ENCODE measurements at regions not wholly inside any gene's neighbourhood (a gene's known extent, or its start where the extent isn't known, plus 50 kb on each side); places are given as distances from the start of the nearest gene placed in this dataset.

GRCh38 chr10:10516346-10517130 is 501.1 kb upstream of the CELF2 start:
- Histone ChIP-seq H2AFZ (ENCODE audit: insufficient read depth, low read length, poor library complexity) (no peak overlapping the region), H3K79me1 (ENCODE audit: low read length) (no peaks in the 10 kb centered on the region), H3K27ac (ENCODE audit: low read depth, low read length) (no peak overlapping the region), H3K9me3 (ENCODE audit: insufficient read depth, low read depth, low read length) (no peaks in the 10 kb centered on the region), H3K18ac (ENCODE audit: low read length) (no peak overlapping the region), H2BK5ac (ENCODE audit: low read depth, low read length, poor library complexity) (no peak overlapping the region), H3K79me2 (ENCODE audit: control insufficient read depth, insufficient read depth, low read length, poor library complexity) (no peaks in the 10 kb centered on the region), H3K4me2 (ENCODE audit: low read length) (no peak overlapping the region), H3K4ac (ENCODE audit: low read depth, low read length) (no peak overlapping the region), H2BK120ac (ENCODE audit: insufficient read depth, low read length, poor library complexity) (no peak overlapping the region), H3K9ac (ENCODE audit: low read length) (no peak overlapping the region), H3K4me1 (ENCODE audit: control insufficient read depth in 1 of 2, insufficient read depth in 2 of 2, low read length in 2 of 2) (no peaks in the 10 kb centered on the region), H3K14ac (ENCODE audit: low read length) (no peak overlapping the region), H4K12ac (ENCODE audit: low read depth, low read length) (no peak overlapping the region), H3K27me3 (ENCODE audit: insufficient read depth, low read length) (no peaks in the 10 kb centered on the region), H4K91ac (ENCODE audit: low read depth, low read length) (no peak overlapping the region), H3K4me3 (ENCODE audit: low read depth, low read length) (no peak overlapping the region), H2BK12ac (ENCODE audit: low read length) (no peak overlapping the region), H2AK5ac (ENCODE audit: low read length) (no peak overlapping the region), H3K36me3 (ENCODE audit: control insufficient read depth in 1 of 2, insufficient read depth in 2 of 2, low read length in 2 of 2) (no peaks in the 10 kb centered on the region), H4K8ac (ENCODE audit: low read depth, low read length) (no peak overlapping the region), H3K23ac (ENCODE audit: low read length) (no peak overlapping the region)
- no CpG with 5 or more reads among the region's 8 CpGs for WGBS (ENCODE audit: extremely low coverage, insufficient coverage, insufficient read length)
- no peak for DNase-seq

- H3K79me1 ChIP-seq (ENCODE audit: low read length), result no peaks in the 10 kb centered on the region
- H2BK12ac ChIP-seq (ENCODE audit: low read length), result no peak overlapping the region
- no peak overlapping the region for H3K4me3 ChIP-seq (ENCODE audit: low read depth, low read length)
- H4K91ac ChIP-seq (ENCODE audit: low read depth, low read length), result no peak overlapping the region
- no peaks in the 10 kb centered on the region for H3K27me3 ChIP-seq (ENCODE audit: insufficient read depth, low read length)
- DNase-seq, result no peak
- no peak overlapping the region for H4K12ac ChIP-seq (ENCODE audit: low read depth, low read length)
- H2AFZ ChIP-seq (ENCODE audit: insufficient read depth, low read length, poor library complexity), result no peak overlapping the region
- H4K8ac ChIP-seq (ENCODE audit: low read depth, low read length), result no peak overlapping the region
- H2AK5ac ChIP-seq (ENCODE audit: low read length), result no peak overlapping the region
- H3K79me2 ChIP-seq (ENCODE audit: control insufficient read depth, insufficient read depth, low read length, poor library complexity), result no peaks in the 10 kb centered on the region
- H3K9ac ChIP-seq (ENCODE audit: low read length), result no peak overlapping the region
- no peaks in the 10 kb centered on the region for H3K4me1 ChIP-seq (ENCODE audit: control insufficient read depth in 1 of 2, insufficient read depth in 2 of 2, low read length in 2 of 2)
- no peaks in the 10 kb centered on the region for H3K9me3 ChIP-seq (ENCODE audit: insufficient read depth, low read depth, low read length)
- no peak overlapping the region for H2BK5ac ChIP-seq (ENCODE audit: low read depth, low read length, poor library complexity)
- H3K4me2 ChIP-seq (ENCODE audit: low read length), result no peak overlapping the region
- no peak overlapping the region for H3K4ac ChIP-seq (ENCODE audit: low read depth, low read length)
- no CpG with 5 or more reads among the region's 4 CpGs for WGBS (ENCODE audit: extremely low coverage, insufficient coverage, insufficient read length)
- H3K23ac ChIP-seq (ENCODE audit: low read length), result no peak overlapping the region
- no peak overlapping the region for H2BK120ac ChIP-seq (ENCODE audit: insufficient read depth, low read length, poor library complexity)
- H3K27ac ChIP-seq (ENCODE audit: low read depth, low read length), result no peak overlapping the region
- no peaks in the 10 kb centered on the region for H3K36me3 ChIP-seq (ENCODE audit: control insufficient read depth in 1 of 2, insufficient read depth in 2 of 2, low read length in 2 of 2)
- no peak overlapping the region for H3K18ac ChIP-seq (ENCODE audit: low read length)
- H3K14ac ChIP-seq (ENCODE audit: low read length), result no peak overlapping the region
These were observed 499.8 kb upstream of the CELF2 start for GRCh38 chr10:10517866-10518265.

GRCh38 chr10:10519674-10520073 is 498.0 kb upstream of the CELF2 start:
- H3K4me3 ChIP-seq (ENCODE audit: low read depth, low read length), result no peak overlapping the region
- no peak overlapping the region for H3K27ac ChIP-seq (ENCODE audit: low read depth, low read length)
- H3K4me1 ChIP-seq (ENCODE audit: control insufficient read depth in 1 of 2, insufficient read depth in 2 of 2, low read length in 2 of 2), result no peaks in the 10 kb centered on the region
- no peaks in the 10 kb centered on the region for H3K79me2 ChIP-seq (ENCODE audit: control insufficient read depth, insufficient read depth, low read length, poor library complexity)
- H3K14ac ChIP-seq (ENCODE audit: low read length), result no peak overlapping the region
- no peak for DNase-seq
- H3K4me2 ChIP-seq (ENCODE audit: low read length), result no peak overlapping the region
- no peak overlapping the region for H2BK12ac ChIP-seq (ENCODE audit: low read length)
- H3K4ac ChIP-seq (ENCODE audit: low read depth, low read length), result no peak overlapping the region
- no peak overlapping the region for H2AFZ ChIP-seq (ENCODE audit: insufficient read depth, low read length, poor library complexity)
- H3K18ac ChIP-seq (ENCODE audit: low read length), result no peak overlapping the region
- H4K12ac ChIP-seq (ENCODE audit: low read depth, low read length), result no peak overlapping the region
- no peak overlapping the region for H4K8ac ChIP-seq (ENCODE audit: low read depth, low read length)
- no peaks in the 10 kb centered on the region for H3K27me3 ChIP-seq (ENCODE audit: insufficient read depth, low read length)
- H3K36me3 ChIP-seq (ENCODE audit: control insufficient read depth in 1 of 2, insufficient read depth in 2 of 2, low read length in 2 of 2), result no peaks in the 10 kb centered on the region
- no peak overlapping the region for H2BK120ac ChIP-seq (ENCODE audit: insufficient read depth, low read length, poor library complexity)
- H2AK5ac ChIP-seq (ENCODE audit: low read length), result no peak overlapping the region
- no peaks in the 10 kb centered on the region for H3K79me1 ChIP-seq (ENCODE audit: low read length)
- no peak overlapping the region for H2BK5ac ChIP-seq (ENCODE audit: low read depth, low read length, poor library complexity)
- no peak overlapping the region for H3K23ac ChIP-seq (ENCODE audit: low read length)
- H4K91ac ChIP-seq (ENCODE audit: low read depth, low read length), result no peak overlapping the region
- H3K9me3 ChIP-seq (ENCODE audit: insufficient read depth, low read depth, low read length), result no peaks in the 10 kb centered on the region
- no CpG with 5 or more reads among the region's 3 CpGs for WGBS (ENCODE audit: extremely low coverage, insufficient coverage, insufficient read length)
- H3K9ac ChIP-seq (ENCODE audit: low read length), result no peak overlapping the region

- Histone ChIP-seq H3K27me3 (ENCODE audit: insufficient read depth, low read length) (no peaks in the 10 kb centered on the region), H3K4me1 (ENCODE audit: control insufficient read depth in 1 of 2, insufficient read depth in 2 of 2, low read length in 2 of 2) (no peaks in the 10 kb centered on the region), H2AK5ac (ENCODE audit: low read length) (no peak overlapping the region), H3K36me3 (ENCODE audit: control insufficient read depth in 1 of 2, insufficient read depth in 2 of 2, low read length in 2 of 2) (no peaks in the 10 kb centered on the region), H3K4me3 (ENCODE audit: low read depth, low read length) (no peak overlapping the region), H3K79me1 (ENCODE audit: low read length) (no peaks in the 10 kb centered on the region), H3K4me2 (ENCODE audit: low read length) (no peak overlapping the region), H3K79me2 (ENCODE audit: control insufficient read depth, insufficient read depth, low read length, poor library complexity) (no peaks in the 10 kb centered on the region), H4K8ac (ENCODE audit: low read depth, low read length) (no peak overlapping the region), H2AFZ (ENCODE audit: insufficient read depth, low read length, poor library complexity) (no peak overlapping the region), H3K18ac (ENCODE audit: low read length) (no peak overlapping the region), H3K27ac (ENCODE audit: low read depth, low read length) (no peak overlapping the region), H3K4ac (ENCODE audit: low read depth, low read length) (no peak overlapping the region), H4K12ac (ENCODE audit: low read depth, low read length) (no peak overlapping the region), H3K23ac (ENCODE audit: low read length) (no peak overlapping the region), H3K14ac (ENCODE audit: low read length) (no peak overlapping the region), H2BK12ac (ENCODE audit: low read length) (no peak overlapping the region), H4K91ac (ENCODE audit: low read depth, low read length) (no peak overlapping the region), H3K9me3 (ENCODE audit: insufficient read depth, low read depth, low read length) (no peaks in the 10 kb centered on the region), H2BK5ac (ENCODE audit: low read depth, low read length, poor library complexity) (no peak overlapping the region), H2BK120ac (ENCODE audit: insufficient read depth, low read length, poor library complexity) (no peak overlapping the region), H3K9ac (ENCODE audit: low read length) (no peak overlapping the region)
- no CpG with 5 or more reads among the region's 12 CpGs for WGBS (ENCODE audit: extremely low coverage, insufficient coverage, insufficient read length)
- DNase-seq, result no peak
These were observed 496.9 kb upstream of the CELF2 start for GRCh38 chr10:10520491-10521385.
